GM18511 (cell line): ENCODE measurements at regions not wholly inside any gene's neighbourhood (a gene's known extent, or its start where the extent isn't known, plus 50 kb on each side); places are given as distances from the start of the nearest gene placed in this dataset.

Experiments used
- ATAC-seq: cut with Tn5 transposase; IDR thresholded peaks from one replicate; pipeline ENCODE4 v1.9.1; 2021; ENCODE audit warnings: mild to moderate bottlenecking, moderate library complexity; ENCODE audit not compliant: unreplicated experiment

DNA sequence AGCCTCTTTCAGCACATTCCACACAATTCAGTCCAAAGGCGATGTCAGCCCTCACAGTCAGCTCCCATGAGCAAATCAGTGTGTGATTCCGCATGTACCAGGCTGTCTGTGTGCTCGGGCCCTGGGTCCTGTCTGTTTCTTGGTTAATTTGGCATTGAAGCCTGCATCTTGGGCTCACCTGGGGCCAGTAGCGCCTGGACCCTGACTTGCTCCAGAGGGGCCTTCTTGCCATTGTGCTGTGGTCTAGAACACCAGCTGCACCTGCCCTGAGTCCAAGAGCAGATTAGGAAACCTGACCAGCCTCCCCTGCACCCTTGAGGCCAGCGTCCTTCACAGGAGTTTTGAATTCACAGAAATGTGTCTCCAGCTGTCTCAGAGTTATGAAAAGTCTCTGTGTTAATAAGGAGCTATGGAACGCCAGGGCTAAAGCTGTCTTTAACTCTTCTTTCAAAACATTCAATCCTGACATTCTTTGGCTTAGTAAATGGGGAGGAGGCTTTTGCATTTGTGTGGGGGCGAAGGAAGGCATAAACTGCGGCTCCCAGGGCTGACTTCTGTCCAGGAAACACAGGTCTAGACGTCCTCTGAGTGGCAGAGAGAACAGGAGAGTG, 102.2 kb downstream of the ARF6 start:
- ATAC-seq: no peak

DNA sequence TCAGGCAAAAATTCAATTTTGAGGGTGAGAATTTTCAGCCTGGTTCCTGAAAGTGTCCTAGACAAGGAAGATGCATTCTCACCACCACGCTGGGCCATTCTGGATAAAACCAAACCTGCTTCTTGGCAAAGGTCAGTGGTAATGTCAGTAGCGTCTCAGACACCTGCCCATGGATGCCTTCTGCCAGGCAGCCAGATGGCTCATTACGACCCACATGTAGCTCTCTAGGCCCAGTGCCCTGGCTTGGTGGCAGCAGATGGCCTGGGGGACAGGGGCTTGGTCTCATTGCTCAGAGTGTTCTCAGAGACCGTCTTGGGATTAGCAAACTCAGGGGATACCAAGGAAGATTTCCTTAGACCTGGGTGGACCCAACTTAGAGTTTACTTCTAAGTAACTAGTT, 105.1 kb downstream of the ARF6 start:
- no peak for ATAC-seq

DNA sequence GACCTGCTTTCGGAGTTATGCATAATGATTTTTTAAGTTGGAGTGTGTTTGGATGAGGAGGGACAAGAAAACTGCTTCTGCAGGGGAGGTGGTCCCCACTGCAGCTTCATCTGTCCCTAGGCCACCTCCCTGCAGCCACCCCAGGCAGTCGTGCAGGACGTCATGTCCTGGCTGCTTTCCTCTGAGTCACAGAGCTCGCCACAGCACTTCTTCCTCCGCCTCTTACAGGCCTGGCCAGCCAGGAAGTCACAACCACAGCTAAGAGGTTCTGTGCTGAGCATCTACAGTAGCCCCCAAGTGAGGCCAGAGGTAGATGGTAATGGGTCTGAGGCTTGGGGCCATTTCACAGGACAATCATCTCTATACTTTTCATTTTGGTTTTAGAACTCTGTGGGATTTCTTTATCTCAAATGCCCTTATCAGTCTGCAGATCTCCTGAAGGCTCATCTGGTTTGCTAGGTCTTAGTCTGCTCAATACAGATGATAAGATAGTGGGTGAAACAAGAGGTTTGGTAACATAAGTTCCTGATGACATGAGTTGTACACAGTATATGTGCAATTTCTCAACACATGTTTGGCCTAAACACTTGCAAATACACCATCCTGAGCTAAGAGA, 106.4 kb downstream of the ARF6 start:
- peak; percentile 54 for ATAC-seq

DNA sequence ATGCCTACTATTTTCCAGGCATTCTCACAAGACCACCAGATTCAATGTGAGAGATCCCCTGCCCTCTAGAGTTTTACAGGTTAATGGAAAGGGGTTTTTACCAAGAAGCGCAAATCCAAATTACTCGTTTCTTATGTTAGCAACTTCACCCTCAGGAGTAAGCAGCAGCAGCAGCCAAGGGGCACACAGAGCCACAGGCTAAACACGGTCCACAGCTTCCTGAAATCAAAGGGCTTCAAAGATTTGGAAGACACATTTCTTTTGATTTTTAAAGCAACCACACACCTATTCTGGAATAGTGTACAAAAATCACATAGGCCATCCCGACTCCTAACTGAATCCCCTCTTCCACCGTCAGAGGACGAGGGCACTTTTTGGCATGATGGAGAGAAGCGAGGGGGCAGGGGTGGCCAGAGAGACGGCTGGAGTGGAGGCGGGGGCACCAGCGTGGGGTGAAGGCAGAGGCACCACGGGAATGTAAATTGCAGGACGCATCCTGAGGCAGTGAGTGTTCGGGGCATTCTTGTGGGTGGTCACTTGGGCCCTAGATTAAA, 107.0 kb downstream of the ARF6 start:
- no peak for ATAC-seq

DNA sequence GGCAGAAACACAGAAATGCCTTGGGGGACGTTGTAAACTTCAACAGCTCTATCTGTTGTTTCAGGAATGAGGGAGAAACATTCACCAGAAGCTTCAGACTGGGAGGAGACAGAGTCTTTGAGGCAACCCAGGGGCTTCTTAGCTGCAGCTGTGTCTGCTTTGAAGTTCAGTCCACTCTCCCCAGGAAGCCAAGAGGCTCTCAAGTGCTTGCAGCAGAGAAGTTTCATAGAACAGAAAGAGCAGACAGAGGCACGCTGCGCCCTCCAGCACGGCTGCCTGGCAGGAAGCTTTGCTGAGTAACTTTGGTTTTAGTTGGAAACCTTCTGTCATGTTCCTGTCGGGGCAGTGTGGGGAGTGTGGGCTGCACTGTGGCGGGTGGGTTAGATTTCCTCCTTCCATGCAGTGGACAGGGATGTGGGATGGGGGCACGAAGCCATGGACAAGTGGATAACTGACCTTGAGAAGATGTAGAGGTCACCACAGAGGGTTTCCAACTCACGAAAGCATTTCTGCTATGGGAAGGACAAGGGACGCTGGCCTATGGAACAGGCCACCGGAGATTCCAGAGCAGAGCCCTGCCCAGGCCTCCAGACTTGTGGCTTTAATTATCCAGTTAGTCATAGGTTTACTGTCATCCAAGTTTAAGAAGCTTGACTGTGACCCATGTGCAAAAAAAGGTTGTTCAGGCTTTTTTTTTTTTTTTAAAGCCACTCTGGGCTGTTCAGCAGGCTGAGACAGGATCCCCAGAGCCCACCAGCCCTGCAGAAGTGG, 107.7 kb downstream of the ARF6 start:
- ATAC-seq: peak; percentile 0

DNA sequence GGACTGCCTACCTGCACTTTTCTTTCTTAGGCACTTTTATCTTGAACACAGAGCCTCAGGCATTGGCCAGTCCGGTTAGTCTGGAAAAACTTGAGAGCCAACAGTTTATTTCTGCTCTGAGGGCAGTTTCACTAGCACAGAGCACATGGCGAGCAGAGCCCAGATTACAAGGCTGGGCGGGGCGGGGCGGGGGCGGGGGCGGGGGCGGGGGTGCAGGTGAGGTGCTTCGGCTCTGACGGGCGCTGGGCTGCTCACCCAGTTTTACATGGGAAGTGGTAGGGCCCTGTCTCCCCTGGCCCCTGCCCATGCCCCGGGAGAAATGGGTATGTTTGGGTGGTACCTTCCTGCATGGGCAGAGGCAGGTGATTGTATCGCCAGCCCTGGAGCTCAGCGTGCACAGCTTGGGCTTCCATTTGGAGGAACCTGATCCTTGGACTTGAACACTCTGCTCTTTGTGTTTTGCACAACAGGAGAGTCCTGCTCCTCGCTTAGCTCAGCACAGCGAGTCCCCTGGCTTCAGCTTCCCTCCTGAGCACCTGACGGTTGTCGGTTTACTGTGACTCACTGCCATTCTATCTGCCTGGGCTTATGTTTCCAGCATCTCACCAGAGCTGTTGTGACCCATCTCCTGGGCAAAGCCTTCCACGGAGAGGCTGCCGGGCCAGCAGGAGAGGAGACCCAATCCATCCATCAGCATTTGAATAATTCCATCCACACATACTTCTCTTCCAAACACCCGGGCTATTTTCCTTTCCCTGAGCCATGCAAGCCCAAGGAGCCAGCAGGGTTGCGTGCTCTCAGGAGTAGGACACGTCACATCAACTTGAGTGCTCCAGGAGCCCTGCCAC, 108.5 kb downstream of the ARF6 start:
- ATAC-seq: peak; percentile 43

DNA sequence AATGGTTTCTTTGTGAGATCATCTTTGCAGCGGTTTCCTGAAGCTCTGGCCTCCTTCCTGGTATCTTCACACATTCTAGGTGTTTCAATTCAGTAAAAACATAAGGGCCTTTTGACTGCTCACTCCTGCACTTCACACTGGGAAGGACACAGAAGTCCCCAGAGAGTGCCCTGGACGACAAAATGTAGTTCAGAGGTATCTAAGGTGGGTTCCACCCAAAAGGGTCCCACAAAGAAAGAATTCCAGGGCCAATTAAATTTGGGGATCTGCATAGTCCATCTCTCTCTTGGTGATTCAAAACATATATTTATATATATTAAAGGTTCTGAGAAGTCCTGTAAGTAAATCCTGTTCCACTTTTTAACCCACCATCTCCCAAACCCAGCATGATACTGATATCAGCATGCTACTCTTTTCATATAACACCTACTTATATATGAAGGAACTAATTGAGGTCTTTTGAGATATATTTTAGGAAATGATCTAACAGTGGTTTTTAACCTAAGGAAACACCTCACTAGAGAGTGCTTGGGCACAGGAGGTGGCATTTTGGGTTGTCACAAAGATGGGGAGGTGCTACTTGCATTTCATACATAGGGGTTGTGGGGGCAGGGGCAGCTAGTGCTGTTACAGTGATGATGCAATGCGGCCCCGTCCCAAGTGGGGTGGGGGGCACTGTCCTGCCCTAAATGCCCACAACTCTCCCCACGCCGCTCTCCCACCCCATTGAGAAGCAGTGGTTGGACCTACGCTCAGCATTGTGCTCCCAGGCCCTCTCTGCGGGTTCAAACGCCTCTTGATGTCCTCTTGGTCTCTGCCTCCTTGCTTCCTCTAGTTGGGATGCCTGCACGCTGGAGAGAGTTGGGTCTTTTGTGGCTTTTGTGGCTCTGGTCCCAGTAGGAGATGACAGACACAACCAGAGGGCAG, 109.4 kb downstream of the ARF6 start:
- peak; percentile 43 for ATAC-seq

DNA sequence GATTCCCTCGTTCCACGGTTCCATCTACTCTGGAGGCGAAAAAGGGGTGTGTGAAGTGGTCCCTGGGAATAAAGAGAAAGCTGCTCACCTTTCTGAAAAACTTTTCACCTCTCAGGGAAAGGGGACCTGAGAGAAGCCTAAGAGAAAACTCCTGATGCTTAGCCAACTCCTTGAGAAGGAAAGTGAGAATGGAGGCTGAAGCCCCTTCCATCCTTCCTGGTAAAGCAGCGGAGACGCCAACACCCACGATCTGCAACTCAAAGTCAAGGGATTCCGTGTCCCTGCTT, 110.0 kb downstream of the ARF6 start:
- ATAC-seq: no peak

DNA sequence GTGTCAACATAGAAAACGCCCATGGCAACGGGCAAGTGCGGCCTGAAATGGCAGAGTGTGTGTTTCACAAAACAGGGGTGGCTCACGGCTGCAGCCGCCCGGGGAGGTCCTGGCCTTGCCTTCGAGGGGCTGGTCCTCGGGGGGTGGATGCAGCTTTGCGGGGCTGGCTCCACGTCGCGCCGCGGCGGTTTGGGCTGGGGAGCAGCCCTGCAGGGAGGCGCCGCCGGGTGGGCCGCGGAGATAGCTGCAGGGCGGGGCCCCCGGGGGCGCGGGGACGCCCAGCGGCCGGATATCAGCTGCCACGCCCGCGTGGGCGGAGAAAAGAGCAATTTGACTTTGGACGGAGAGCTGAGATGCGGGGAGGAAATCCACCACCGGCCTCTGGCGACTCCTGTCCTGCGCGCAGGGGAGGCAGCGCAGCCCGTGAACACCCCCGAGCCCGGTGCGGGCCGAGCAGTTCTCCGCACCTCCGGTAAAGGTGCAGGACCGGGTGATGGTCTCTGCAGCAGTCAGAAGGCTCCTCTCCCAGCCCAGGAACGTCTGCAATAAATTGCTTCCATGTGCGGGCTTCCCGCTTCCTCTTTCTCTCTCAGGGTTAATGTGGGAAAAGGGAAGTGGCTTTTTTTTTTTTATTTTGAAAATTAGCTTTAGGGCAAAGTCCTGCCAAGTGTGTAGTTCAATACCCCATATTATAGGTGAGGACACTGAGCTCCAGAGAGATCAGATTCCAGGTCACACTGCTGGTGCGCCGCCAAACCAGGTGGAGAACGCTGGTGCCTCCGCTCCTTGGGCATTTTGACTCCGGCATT, 110.5 kb downstream of the ARF6 start:
- ATAC-seq: peak; percentile 41

DNA sequence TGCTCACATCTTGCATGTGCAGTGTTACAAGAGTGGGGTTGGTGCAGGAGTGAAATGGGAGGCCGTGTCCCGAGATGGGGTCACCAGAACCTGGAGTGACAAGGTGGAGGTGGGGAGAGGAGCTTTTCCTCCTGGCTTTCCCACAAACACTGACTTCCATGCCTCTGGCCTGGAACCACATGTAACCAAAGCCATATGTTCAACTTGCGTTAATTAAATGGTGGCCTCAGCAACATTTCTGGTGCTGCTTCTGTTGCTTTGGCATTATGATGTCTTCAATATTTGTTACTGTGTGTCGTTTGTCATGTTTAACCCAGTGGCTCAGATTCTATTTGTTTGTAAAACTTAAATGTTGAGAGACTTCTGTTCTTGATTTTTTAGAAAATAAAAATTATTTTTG, 110.2 kb downstream of the VCPKMT start:
- no peak for ATAC-seq

DNA sequence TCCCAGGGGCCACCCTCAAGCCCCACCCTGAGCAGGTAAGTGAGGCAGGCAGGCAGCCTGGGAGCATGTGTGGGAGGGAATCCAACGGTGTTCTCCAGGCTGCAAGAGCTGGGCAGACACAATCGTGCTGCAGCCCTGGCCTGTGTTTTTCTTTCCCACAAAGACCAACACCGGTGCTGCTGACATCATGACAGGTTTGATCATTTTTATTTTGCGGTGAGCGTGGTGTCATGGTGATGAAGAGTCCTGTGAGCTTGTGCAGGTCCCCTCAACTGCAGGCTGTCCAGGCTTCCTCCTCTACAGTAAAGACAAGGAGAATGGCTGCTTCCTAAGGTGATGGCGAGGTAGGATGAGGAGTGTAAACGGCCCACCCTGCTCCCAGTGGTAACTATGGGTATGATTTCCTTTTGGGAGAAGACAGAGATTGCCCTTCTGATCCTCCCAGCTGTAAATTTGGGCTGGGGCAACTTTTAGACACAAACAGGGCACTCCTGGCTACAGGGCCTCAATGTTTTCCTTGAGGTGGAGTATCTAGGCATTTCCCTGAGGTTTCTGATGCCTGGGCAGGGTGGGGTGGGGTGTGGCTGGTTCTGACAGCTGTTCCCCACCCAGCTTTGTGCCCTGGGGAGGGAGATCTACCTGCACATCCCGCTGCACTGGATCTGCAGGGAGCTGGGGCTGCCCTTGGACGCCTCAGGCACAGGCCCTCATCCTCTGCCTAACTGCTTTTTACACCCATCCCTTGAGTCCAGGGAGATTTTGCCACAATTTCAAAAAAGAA, 109.1 kb downstream of the VCPKMT start:
- no peak for ATAC-seq

DNA sequence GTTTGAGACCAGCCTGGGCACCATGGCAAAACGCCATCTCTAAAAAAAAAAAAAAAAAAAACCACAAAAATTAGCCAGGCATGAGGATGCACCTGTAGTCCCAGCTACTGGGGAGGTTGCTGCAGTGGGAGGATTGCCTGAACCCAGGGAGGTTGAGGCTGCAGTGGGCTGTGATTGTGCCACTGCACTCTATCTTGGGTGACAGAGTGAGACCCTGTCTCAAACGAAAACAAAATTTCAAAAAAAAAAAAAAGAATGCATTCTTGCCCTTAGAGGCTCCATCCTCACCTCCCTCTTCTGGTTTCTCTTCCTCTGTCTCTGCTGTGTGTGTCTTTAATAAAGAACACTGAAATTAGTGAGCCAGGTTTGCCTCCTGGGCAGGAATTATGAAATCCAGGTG, 107.8 kb downstream of the VCPKMT start:
- ATAC-seq: peak; percentile 59

DNA sequence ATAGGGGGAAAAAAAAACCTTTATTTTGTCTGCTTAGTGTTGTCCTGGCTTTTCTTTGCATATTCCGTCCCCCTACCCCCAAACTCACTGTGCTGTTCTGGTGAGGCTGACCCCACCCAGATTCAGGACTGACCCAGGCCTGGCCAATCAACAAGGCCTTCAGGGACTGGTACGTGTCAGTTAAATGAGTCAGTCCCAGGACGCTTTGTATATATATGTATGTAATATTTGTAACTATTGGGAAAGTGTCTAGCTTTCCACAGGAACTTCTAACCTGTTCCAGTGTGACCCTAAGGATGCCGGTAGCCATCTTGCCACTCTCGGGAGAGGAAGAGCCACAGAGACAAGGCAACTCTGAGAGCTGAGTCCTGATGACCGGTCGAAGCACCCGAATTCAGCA, 107.4 kb downstream of the VCPKMT start:
- ATAC-seq: peak; percentile 31

DNA sequence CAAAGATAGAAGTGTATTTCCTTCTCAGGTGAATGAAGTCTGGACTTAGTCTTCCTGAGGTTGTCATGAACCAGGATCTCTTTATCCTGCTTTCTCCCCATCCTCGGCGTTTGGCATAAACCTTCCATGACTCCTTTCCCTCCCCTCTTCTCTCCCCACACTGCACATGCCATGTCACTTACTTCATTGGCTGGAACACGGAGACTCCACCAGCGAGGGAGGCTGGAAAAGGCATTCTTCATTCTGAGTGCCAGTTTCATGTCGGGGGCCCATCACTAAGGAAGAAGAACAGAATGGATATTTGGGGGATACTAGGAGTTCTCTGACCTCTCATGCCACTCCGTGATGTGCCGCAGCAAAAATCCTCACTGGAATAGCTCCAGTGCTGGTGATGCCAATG, 105.6 kb downstream of the VCPKMT start:
- ATAC-seq: no peak

DNA sequence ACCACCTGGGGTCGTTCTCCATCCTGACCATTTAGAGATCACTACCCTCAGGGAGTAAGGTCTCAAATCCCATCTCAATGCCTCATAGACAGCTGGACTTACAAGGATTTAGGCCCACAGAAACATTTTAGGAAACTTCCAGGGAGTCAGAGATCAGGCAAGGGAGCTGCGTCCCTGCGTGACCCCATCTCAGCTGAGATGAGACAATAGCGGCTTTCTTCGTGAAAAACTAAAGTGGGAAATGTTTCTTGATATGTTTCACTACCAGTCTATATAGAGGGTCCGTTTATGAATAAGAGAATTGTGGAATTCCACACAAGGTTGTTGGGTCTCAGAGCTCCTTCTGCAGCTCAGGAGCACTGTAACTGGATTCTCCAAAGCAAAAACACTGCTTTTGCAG, 105.1 kb downstream of the VCPKMT start:
- no peak for ATAC-seq

DNA sequence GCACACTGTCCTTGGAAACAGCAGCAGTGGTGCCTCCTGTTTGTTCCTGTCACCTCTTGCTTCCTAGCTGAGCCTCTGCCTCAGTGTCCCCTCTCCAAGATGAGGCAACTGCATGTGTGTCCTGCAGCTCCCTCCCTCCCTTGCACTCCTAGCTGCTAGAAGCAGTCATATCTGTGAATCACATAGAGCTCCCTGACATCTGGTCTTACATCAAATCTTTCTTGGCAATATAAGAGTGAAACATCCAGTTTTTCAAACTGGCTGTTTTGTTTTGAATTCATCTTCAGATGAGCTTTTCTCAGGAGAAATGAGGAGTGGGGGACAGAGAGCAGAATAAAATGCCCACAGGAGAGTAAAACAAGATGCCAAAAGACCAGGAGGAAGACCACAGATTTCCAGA, 103.7 kb downstream of the VCPKMT start:
- ATAC-seq: no peak

DNA sequence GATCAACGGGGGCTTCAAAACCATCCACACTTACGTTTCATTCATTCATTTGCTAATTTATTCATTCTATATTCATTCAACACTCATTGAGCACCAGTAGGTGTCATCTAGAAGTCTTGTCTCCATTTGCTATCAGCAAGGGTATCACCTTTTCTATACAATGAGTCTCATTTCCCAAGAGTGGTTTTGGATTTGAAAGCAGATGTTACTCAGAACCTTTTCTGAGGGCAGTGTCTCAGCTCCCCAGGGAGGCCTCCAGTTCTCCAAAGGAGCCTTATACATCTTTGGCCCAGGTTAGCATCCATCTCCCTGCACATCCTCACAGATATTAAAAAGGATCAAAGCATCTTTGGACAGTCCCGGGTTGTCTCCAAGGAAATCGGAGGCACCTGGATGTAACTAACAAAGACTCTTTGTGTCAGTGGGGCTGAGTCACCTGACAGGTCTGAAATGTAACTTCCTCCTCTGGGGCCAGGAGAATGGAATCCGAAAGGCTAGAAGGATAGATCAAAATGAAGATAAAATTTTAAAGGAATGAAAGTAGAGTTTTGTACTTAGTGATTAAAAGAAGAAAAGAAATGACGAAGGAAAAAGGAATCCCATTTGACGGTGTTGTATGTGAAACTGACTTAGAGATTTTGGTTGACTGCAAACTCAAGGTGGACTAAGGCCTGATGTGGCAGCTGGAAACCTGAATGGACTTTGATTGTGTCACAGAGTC, 103.0 kb downstream of the VCPKMT start:
- ATAC-seq: no peak

DNA sequence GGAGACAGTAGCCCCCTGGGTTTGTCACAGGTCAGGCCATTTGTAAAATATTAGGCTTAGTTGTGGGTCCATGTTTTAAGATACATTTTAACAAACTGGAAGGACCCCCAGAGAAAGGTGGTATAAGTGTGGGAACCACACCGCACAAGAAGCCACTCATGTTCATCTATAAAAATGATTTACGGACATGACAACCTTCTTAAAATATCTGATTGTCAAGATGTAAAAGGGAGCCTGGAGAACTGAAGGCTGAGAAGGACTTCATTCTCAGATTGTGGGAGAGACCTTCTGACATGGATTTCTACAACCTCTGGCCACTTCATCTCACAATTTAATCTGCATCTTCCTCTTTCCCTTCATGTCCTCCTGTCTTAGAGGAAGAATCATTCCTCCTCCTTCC, 102.4 kb downstream of the VCPKMT start:
- no peak for ATAC-seq
